ENCODE measurements at regions not wholly inside any gene's neighbourhood (a gene's known extent, or its start where the extent isn't known, plus 50 kb on each side); places are given as distances from the start of the nearest gene placed in this dataset.

- H3K14ac ChIP-seq (ENCODE audit: insufficient read length) = no peak overlapping the region
- no peak overlapping the region for H3K27ac ChIP-seq (ENCODE audit: low read depth, low read length)
- no peak overlapping the region for H2BK20ac ChIP-seq (ENCODE audit: low read length)
- H4K91ac ChIP-seq (replicated peaks; ENCODE audit: insufficient read length, low read length) = no peak overlapping the region
- no peak for DNase-seq (ENCODE audit: low read depth in 1 of 2, low spot score in 2 of 2)
- CTCF ChIA-PET (ENCODE audit: partially characterized antibody) = interaction anchor here (0.6 kb wide), 1 partner anchor 429 kb away, joined by 3 read pairs; no protein-coding TSS in a partner anchor
- H3K9ac ChIP-seq (replicated peaks in 1 of 4; ENCODE audit: extremely low read depth in 1 of 4, low read depth in 3 of 4, low read length in 3 of 4) = no peak overlapping the region
- no peak overlapping the region for H2BK120ac ChIP-seq (replicated peaks; ENCODE audit: low read depth, low read length)
- POLR2A ChIA-PET (ENCODE audit: partially characterized antibody) = no interaction called here
- H4K5ac ChIP-seq (ENCODE audit: insufficient read length, low read depth, low read length) = no peak overlapping the region
- no peak overlapping the region for H2AK5ac ChIP-seq (ENCODE audit: low read depth, low read length)
- no peaks in the 10 kb centered on the region for H4K20me1 ChIP-seq (replicated peaks in 1 of 2; ENCODE audit: control insufficient read depth in 1 of 2, insufficient read depth in 2 of 2, low read length in 2 of 2)
- no peak overlapping the region for H4K8ac ChIP-seq (ENCODE audit: extremely low read depth, insufficient read depth, low read length)
- no peak overlapping the region for H3K23ac ChIP-seq (ENCODE audit: insufficient read length)
- no peak for FAIRE-seq
- no peak overlapping the region for H2BK12ac ChIP-seq (ENCODE audit: low read depth, low read length)
- H2BK15ac ChIP-seq (ENCODE audit: low read length) = no peak overlapping the region
- no peak overlapping the region for H3K4ac ChIP-seq (replicated peaks; ENCODE audit: insufficient read length, low read depth, low read length)
- no peak overlapping the region for H3K4me2 ChIP-seq (ENCODE audit: insufficient read depth in 1 of 2, low read depth in 2 of 2, low read length in 2 of 2)
- 92% methylated on average over 5 of the region's 5 CpGs; no CpG with 5 or more reads in 1 of the 2 experiments for WGBS, 2 experiments (ENCODE audit: extremely low coverage in 1 of 2, insufficient coverage in 1 of 2, insufficient read length in 1 of 2, insufficient replicate concordance in 2 of 2, low coverage in 1 of 2, low lambda C conversion rate in 2 of 2, missing lambda C conversion rate in 1 of 2)
- H3K23me2 ChIP-seq (ENCODE audit: low read depth, low read length) = no peaks in the 10 kb centered on the region
- H2AFZ ChIP-seq (ENCODE audit: low read length) = no peak overlapping the region
- H3K27me3 ChIP-seq (replicated peaks in 1 of 4; ENCODE audit: control insufficient read depth in 3 of 4, extremely low read depth in 1 of 4, insufficient read depth in 3 of 4, low read length in 3 of 4) = no peaks in the 10 kb centered on the region
- no peaks in the 10 kb centered on the region for H3K79me1 ChIP-seq (ENCODE audit: low read depth, low read length)
- H3K79me2 ChIP-seq (ENCODE audit: control insufficient read depth in 1 of 2, insufficient read depth in 2 of 2, low read length in 2 of 2) = no peaks in the 10 kb centered on the region
- H3K4me3 ChIP-seq (ENCODE audit: extremely low read depth in 1 of 4, insufficient read depth in 2 of 4, low read depth in 3 of 4, low read length in 4 of 4) = no peak overlapping the region
- H3K56ac ChIP-seq (replicated peaks; ENCODE audit: insufficient read length, low read depth, low read length) = no peak overlapping the region
- H3K18ac ChIP-seq (ENCODE audit: extremely low read depth, low read length) = no peak overlapping the region
- H3K36me3 ChIP-seq (ENCODE audit: control insufficient read depth in 2 of 4, insufficient read depth in 4 of 4, low read length in 3 of 4) = no peaks in the 10 kb centered on the region
- H3K4me1 ChIP-seq (replicated peaks in 1 of 4; ENCODE audit: control insufficient read depth in 3 of 4, insufficient read depth in 4 of 4, low read length in 3 of 4) = no peaks in the 10 kb centered on the region
- H3K9me3 ChIP-seq (ENCODE audit: insufficient read depth in 2 of 2, low read depth in 1 of 2, low read length in 1 of 2) = no peaks in the 10 kb centered on the region
- H2BK5ac ChIP-seq (ENCODE audit: low read depth, low read length) = no peak overlapping the region
- no peak for TF ChIP-seq RAD21 (IDR thresholded peaks at IDR 0.05 in 1 of 2, conservative IDR thresholded peaks at IDR 0.05 in 1 of 2; ENCODE audit: low read depth in 2 of 2, low read length in 2 of 2)
- no peak for TF ChIP-seq RBBP5 (IDR thresholded peaks at IDR 0.05; ENCODE audit: borderline replicate concordance, low read depth, low read length)
- TF ChIP-seq CHD2 (IDR thresholded peaks at IDR 0.05; ENCODE audit: low read length) = no peak
- no peak for TF ChIP-seq SRF (IDR thresholded peaks at IDR 0.05; ENCODE audit: low read depth, low read length)
- no peak for TF ChIP-seq SUZ12 (IDR thresholded peaks at IDR 0.05; ENCODE audit: low read length)
- TF ChIP-seq ATF3 (IDR thresholded peaks at IDR 0.05; ENCODE audit: insufficient read depth, low read depth, low read length) = no peak
- no peak for TF ChIP-seq JUN (IDR thresholded peaks at IDR 0.05; ENCODE audit: low read depth, low read length)
- TF ChIP-seq TEAD4 (IDR thresholded peaks at IDR 0.05; ENCODE audit: low read depth, low read length) = no peak
- no peak for TF ChIP-seq BACH1 (IDR thresholded peaks at IDR 0.05; ENCODE audit: low read length)
- no peak for TF ChIP-seq SIN3A (conservative IDR thresholded peaks at IDR 0.05 in 1 of 2, IDR thresholded peaks at IDR 0.05 in 1 of 2; ENCODE audit: low read depth in 1 of 2, low read length in 2 of 2)
- no peak for TF ChIP-seq POLR2A (IDR thresholded peaks at IDR 0.05; ENCODE audit: control extremely low read depth in 1 of 2, low read depth in 2 of 2, low read length in 2 of 2)
- no peak for TF ChIP-seq CBX5 (IDR thresholded peaks at IDR 0.05; ENCODE audit: low read depth, low read length)
- TF ChIP-seq CBX8 (IDR thresholded peaks at IDR 0.05; ENCODE audit: borderline replicate concordance, low read depth, low read length) = no peak
- no peak for TF ChIP-seq RNF2 (IDR thresholded peaks at IDR 0.05; ENCODE audit: borderline replicate concordance, low read depth, low read length, missing control alignments, poor library complexity, severe bottlenecking)
Measured at GRCh38 chr2:104635608-104636007, 218.3 kb upstream of the POU3F3 start.

Measured in H1 (cell line).